ENCODE measurements at regions not wholly inside any gene's neighbourhood (a gene's known extent, or its start where the extent isn't known, plus 50 kb on each side); places are given as distances from the start of the nearest gene placed in this dataset.

DNA sequence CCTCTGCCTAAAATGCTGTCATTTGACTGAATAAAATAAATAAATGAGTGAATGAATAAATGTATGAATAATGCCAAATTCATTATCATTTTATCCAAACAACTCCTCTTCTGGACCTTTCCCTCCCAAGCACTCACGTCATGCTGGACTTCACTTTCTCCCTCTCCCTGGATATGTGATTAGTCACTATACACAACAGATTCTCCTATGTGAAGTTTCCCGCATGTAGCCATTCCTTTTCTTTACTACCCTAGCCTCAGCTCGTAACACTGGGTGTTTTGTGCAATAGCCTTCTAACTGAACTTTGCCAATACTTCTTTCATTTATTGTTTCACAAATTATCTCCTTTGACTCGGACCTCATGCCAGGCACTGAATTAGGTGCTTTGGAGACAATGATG is 87.6 kb upstream of the IL6 start (continued):
- TF ChIP-seq, protein P1, sequence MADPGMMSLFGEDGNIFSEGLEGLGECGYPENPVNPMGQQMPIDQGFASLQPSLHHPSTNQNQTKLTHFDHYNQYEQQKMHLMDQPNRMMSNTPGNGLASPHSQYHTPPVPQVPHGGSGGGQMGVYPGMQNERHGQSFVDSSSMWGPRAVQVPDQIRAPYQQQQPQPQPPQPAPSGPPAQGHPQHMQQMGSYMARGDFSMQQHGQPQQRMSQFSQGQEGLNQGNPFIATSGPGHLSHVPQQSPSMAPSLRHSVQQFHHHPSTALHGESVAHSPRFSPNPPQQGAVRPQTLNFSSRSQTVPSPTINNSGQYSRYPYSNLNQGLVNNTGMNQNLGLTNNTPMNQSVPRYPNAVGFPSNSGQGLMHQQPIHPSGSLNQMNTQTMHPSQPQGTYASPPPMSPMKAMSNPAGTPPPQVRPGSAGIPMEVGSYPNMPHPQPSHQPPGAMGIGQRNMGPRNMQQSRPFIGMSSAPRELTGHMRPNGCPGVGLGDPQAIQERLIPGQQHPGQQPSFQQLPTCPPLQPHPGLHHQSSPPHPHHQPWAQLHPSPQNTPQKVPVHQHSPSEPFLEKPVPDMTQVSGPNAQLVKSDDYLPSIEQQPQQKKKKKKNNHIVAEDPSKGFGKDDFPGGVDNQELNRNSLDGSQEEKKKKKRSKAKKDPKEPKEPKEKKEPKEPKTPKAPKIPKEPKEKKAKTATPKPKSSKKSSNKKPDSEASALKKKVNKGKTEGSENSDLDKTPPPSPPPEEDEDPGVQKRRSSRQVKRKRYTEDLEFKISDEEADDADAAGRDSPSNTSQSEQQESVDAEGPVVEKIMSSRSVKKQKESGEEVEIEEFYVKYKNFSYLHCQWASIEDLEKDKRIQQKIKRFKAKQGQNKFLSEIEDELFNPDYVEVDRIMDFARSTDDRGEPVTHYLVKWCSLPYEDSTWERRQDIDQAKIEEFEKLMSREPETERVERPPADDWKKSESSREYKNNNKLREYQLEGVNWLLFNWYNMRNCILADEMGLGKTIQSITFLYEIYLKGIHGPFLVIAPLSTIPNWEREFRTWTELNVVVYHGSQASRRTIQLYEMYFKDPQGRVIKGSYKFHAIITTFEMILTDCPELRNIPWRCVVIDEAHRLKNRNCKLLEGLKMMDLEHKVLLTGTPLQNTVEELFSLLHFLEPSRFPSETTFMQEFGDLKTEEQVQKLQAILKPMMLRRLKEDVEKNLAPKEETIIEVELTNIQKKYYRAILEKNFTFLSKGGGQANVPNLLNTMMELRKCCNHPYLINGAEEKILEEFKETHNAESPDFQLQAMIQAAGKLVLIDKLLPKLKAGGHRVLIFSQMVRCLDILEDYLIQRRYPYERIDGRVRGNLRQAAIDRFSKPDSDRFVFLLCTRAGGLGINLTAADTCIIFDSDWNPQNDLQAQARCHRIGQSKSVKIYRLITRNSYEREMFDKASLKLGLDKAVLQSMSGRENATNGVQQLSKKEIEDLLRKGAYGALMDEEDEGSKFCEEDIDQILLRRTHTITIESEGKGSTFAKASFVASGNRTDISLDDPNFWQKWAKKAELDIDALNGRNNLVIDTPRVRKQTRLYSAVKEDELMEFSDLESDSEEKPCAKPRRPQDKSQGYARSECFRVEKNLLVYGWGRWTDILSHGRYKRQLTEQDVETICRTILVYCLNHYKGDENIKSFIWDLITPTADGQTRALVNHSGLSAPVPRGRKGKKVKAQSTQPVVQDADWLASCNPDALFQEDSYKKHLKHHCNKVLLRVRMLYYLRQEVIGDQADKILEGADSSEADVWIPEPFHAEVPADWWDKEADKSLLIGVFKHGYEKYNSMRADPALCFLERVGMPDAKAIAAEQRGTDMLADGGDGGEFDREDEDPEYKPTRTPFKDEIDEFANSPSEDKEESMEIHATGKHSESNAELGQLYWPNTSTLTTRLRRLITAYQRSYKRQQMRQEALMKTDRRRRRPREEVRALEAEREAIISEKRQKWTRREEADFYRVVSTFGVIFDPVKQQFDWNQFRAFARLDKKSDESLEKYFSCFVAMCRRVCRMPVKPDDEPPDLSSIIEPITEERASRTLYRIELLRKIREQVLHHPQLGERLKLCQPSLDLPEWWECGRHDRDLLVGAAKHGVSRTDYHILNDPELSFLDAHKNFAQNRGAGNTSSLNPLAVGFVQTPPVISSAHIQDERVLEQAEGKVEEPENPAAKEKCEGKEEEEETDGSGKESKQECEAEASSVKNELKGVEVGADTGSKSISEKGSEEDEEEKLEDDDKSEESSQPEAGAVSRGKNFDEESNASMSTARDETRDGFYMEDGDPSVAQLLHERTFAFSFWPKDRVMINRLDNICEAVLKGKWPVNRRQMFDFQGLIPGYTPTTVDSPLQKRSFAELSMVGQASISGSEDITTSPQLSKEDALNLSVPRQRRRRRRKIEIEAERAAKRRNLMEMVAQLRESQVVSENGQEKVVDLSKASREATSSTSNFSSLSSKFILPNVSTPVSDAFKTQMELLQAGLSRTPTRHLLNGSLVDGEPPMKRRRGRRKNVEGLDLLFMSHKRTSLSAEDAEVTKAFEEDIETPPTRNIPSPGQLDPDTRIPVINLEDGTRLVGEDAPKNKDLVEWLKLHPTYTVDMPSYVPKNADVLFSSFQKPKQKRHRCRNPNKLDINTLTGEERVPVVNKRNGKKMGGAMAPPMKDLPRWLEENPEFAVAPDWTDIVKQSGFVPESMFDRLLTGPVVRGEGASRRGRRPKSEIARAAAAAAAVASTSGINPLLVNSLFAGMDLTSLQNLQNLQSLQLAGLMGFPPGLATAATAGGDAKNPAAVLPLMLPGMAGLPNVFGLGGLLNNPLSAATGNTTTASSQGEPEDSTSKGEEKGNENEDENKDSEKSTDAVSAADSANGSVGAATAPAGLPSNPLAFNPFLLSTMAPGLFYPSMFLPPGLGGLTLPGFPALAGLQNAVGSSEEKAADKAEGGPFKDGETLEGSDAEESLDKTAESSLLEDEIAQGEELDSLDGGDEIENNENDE (IDR thresholded peaks at IDR 0.05; ENCODE audit: insufficient replicate concordance, low read length): no peak
- no peak for TF ChIP-seq SIN3A (conservative IDR thresholded peaks at IDR 0.05 in 1 of 2, IDR thresholded peaks at IDR 0.05 in 1 of 2; ENCODE audit: low read depth in 1 of 2, low read length in 2 of 2)
- TF ChIP-seq ASH2L (IDR thresholded peaks at IDR 0.05; ENCODE audit: low read length): no peak
- no peak for TF ChIP-seq RAD21 (IDR thresholded peaks at IDR 0.05 in 1 of 2, conservative IDR thresholded peaks at IDR 0.05 in 1 of 2; ENCODE audit: low read depth in 2 of 2, low read length in 2 of 2)
